ENCODE measurements at regions not wholly inside any gene's neighbourhood (a gene's known extent, or its start where the extent isn't known, plus 50 kb on each side); places are given as distances from the start of the nearest gene placed in this dataset.

DNA sequence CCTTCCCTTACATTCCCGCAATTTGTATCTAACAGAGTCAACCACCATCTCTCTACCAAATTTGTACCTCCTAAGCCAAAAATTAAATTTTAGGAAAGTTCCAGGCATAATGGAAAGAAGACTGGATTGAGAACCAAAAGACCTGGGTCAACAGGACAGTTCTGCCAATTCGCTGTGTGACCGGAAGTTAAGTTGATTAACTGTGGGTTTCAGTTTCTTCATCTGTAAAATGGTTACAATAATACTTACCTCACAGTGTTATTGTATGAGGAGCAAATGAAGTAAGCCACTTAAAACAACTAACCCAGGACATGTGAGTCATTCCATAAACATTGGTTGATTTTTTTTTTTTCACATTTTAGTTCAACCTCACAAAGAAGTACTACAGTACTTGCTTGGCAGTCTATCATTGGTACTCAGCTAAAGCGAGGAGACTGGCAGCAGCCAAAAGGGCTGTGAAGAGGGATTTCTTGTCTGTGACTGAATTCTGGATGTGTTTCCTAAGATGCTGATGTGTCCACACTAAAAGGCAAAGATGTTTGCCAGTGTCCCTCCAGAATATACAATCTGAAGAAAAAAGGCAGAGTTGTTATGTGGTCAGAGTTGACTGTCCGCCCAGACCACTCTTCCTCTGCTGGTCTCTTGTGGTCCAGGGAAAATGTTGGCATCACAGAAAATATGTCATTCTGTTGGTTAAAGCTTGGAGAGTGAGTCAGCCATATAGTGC is 198.6 kb downstream of the TLE1 start:
- no peaks in the 10 kb centered on the region for H3K27me3 ChIP-seq (ENCODE audit: control insufficient read depth in 3 of 3, insufficient read depth in 3 of 3, low read length in 3 of 3)
- H3K9me3 ChIP-seq (ENCODE audit: control insufficient read depth in 3 of 3, low read length in 3 of 3), result no peaks in the 10 kb centered on the region
- H3K4me3 ChIP-seq (ENCODE audit: low read length in 3 of 3), result no peak overlapping the region
- no peaks in the 10 kb centered on the region for H3K36me3 ChIP-seq (ENCODE audit: control insufficient read depth in 3 of 3, insufficient read depth in 3 of 3, low read length in 3 of 3)
- no peak overlapping the region for H3K27ac ChIP-seq (ENCODE audit: low read depth, low read length)
- H3K4me1 ChIP-seq (ENCODE audit: control insufficient read depth in 3 of 3, insufficient read depth in 3 of 3, low read length in 3 of 3), result no peaks in the 10 kb centered on the region
- no peak overlapping the region for H3K9ac ChIP-seq (ENCODE audit: low read depth in 1 of 3, low read length in 3 of 3)

DNA sequence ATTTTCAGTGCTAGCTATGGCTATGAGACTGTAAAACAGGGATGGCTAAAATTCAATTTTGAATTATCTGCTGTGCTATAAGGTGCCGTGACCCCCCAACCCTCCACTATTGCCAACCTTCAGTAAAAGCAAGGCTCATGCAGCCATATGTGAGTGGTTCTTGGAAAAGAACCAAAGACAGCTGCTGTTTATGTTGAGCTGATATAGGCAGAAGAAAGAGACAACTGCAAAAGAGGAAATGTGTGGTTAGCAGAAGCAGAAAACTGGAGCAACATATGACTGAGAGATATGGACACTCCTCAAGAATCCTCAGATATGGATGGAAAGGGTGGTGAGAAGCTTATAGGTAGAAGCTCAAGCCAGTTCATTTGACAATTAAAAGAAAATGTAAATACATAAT is 200.3 kb downstream of the TLE1 start:
- H3K27me3 ChIP-seq (ENCODE audit: control insufficient read depth in 3 of 3, insufficient read depth in 3 of 3, low read length in 3 of 3), result no peaks in the 10 kb centered on the region
- H3K9ac ChIP-seq (ENCODE audit: low read depth in 1 of 3, low read length in 3 of 3), result no peak overlapping the region
- H3K36me3 ChIP-seq (ENCODE audit: control insufficient read depth in 3 of 3, insufficient read depth in 3 of 3, low read length in 3 of 3), result no peaks in the 10 kb centered on the region
- H3K4me1 ChIP-seq (ENCODE audit: control insufficient read depth in 3 of 3, insufficient read depth in 3 of 3, low read length in 3 of 3), result no peaks in the 10 kb centered on the region
- H3K4me3 ChIP-seq (ENCODE audit: low read length in 3 of 3), result no peak overlapping the region
- H3K9me3 ChIP-seq (ENCODE audit: control insufficient read depth in 3 of 3, low read length in 3 of 3), result no peaks in the 10 kb centered on the region
- H3K27ac ChIP-seq (ENCODE audit: low read depth, low read length), result no peak overlapping the region

DNA sequence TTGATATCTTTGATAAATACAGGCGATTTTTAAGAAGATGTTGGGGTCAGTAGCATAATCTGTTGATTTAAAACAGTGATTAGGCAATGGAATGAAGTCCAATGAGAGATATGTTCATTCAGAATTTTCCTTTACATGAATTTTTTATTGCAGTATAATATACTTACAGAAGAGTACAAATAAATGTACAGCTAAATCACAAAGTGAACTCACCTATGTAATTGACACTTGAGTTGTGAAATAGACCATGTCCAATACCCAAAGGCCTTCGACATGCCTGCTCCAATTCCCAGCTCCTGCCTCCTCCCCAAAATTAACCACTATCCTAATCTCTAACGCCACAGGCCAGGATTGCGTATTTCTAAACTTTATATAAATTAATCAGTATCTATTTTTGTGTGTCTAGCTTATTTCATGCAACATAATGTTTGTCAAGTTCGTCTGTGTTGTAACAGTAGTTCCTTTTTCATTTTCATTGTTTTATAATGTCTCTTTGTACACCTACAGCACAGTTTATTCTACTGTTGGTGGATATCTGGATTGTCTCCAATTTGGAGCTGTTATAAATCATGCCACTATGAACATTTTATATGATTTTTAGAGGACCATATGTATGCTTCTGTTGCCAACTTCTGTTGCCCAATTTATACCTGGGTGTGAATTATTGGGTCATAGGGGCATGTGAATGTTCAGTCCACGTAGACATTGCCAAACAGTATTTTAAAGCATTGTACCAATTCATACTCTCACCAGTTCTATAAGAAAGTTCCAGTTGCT is 208.3 kb downstream of the TLE1 start:
- Histone ChIP-seq H3K36me3 (ENCODE audit: control insufficient read depth in 3 of 3, insufficient read depth in 3 of 3, low read length in 3 of 3) (no peaks in the 10 kb centered on the region), H3K9ac (ENCODE audit: low read depth in 1 of 3, low read length in 3 of 3) (no peak overlapping the region), H3K4me1 (ENCODE audit: control insufficient read depth in 3 of 3, insufficient read depth in 3 of 3, low read length in 3 of 3) (peaks cover 7 to 15% (median 14%) of the 10 kb centered on the region in 3 donors), H3K4me3 (ENCODE audit: low read length in 3 of 3) (no peak overlapping the region), H3K27ac (ENCODE audit: low read depth, low read length) (no peak overlapping the region), H3K27me3 (ENCODE audit: control insufficient read depth in 3 of 3, insufficient read depth in 3 of 3, low read length in 3 of 3) (no peaks in the 10 kb centered on the region), H3K9me3 (ENCODE audit: control insufficient read depth in 3 of 3, low read length in 3 of 3) (no peaks in the 10 kb centered on the region)

DNA sequence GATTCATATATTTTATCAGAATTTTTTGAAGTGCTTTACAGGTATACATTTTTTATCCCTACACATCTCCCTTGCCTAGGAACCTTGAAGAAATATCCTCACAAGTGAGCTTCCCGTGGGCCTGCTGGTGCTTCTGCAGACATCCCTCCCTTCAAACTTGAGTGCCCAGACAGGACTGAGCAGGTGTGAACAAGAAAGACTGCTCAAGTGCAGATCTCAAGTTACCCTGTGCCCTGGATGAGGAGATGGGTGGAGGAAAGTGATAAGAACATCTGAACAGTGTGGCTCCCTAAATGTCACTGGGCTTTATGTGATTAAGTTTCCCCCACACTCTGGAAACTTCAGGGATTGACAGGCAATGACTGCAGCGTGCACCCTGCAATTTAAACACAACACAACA is 209.8 kb downstream of the TLE1 start:
- no peak overlapping the region for H3K27ac ChIP-seq (ENCODE audit: low read depth, low read length)
- peaks cover 12 to 24% (median 17%) of the 10 kb centered on the region in 3 donors for H3K4me1 ChIP-seq (ENCODE audit: control insufficient read depth in 3 of 3, insufficient read depth in 3 of 3, low read length in 3 of 3)
- H3K27me3 ChIP-seq (ENCODE audit: control insufficient read depth in 3 of 3, insufficient read depth in 3 of 3, low read length in 3 of 3), result no peaks in the 10 kb centered on the region
- H3K36me3 ChIP-seq (ENCODE audit: control insufficient read depth in 3 of 3, insufficient read depth in 3 of 3, low read length in 3 of 3), result no peaks in the 10 kb centered on the region
- H3K4me3 ChIP-seq (ENCODE audit: low read length in 3 of 3), result no peak overlapping the region
- H3K9me3 ChIP-seq (ENCODE audit: control insufficient read depth in 3 of 3, low read length in 3 of 3), result no peaks in the 10 kb centered on the region
- H3K9ac ChIP-seq (ENCODE audit: low read depth in 1 of 3, low read length in 3 of 3), result no peak overlapping the region

DNA sequence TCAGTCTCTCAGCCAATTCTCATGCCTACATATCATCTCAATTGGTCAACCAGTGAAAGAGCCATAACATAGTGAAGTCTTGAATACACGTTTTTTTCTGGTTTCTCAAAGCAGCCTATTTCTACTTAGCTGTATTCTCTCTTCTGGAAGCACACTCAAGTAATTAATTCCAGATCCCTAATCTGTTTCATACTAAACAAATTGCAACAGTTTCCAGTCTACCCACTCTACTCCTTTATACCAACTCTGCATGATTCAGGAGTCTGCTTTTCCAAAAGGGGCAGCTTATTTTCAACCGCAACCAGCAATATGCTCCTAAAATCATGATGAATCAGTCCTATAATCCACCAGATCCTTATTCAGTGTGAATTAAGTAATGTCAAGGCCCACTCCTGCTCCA is 211.7 kb downstream of the TLE1 start:
- Histone ChIP-seq H3K36me3 (ENCODE audit: control insufficient read depth in 3 of 3, insufficient read depth in 3 of 3, low read length in 3 of 3) (no peaks in the 10 kb centered on the region), H3K4me3 (ENCODE audit: low read length in 3 of 3) (no peak overlapping the region), H3K9ac (ENCODE audit: low read depth in 1 of 3, low read length in 3 of 3) (no peak overlapping the region), H3K9me3 (ENCODE audit: control insufficient read depth in 3 of 3, low read length in 3 of 3) (no peaks in the 10 kb centered on the region), H3K27me3 (ENCODE audit: control insufficient read depth in 3 of 3, insufficient read depth in 3 of 3, low read length in 3 of 3) (no peaks in the 10 kb centered on the region), H3K27ac (ENCODE audit: low read depth, low read length) (no peak overlapping the region), H3K4me1 (ENCODE audit: control insufficient read depth in 3 of 3, insufficient read depth in 3 of 3, low read length in 3 of 3) (peaks cover 13 to 25% (median 19%) of the 10 kb centered on the region in 3 donors)

DNA sequence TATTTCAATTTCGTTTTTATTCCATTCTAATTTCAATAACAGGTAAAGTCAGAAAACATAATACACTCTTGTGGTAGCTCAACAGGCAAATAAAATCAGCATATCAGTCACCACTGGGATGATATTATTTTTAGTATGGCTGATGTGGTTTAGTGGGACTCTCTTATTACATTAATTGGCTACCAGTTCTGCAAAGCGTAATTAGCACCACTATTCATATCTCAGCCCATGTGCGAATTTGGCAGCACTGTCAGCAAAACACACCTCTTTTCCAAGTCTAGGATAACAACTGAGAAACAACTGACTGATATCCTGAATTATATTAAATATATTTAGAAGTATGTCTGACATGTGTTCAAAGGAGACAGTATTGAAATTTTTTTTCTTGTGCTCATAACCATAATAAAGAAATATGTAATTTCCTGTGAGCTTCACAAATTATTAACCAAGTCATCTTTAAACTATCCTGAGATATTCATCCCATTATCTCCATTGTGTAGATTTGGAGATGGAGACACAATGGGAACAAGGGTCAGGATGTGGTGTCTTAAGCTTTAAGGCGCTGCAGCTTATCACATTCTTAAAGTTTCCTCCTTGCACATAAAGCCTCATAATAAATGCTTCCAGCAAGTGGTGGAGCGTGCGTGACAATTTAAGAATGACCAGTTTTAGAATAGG is 212.4 kb downstream of the TLE1 start:
- H3K36me3 ChIP-seq (ENCODE audit: control insufficient read depth in 3 of 3, insufficient read depth in 3 of 3, low read length in 3 of 3), result no peaks in the 10 kb centered on the region
- H3K9me3 ChIP-seq (ENCODE audit: control insufficient read depth in 3 of 3, low read length in 3 of 3), result no peaks in the 10 kb centered on the region
- H3K9ac ChIP-seq (ENCODE audit: low read depth in 1 of 3, low read length in 3 of 3), result no peak overlapping the region
- no peak overlapping the region for H3K27ac ChIP-seq (ENCODE audit: low read depth, low read length)
- no peaks in the 10 kb centered on the region for H3K27me3 ChIP-seq (ENCODE audit: control insufficient read depth in 3 of 3, insufficient read depth in 3 of 3, low read length in 3 of 3)
- peaks cover 13 to 25% (median 19%) of the 10 kb centered on the region in 3 donors for H3K4me1 ChIP-seq (ENCODE audit: control insufficient read depth in 3 of 3, insufficient read depth in 3 of 3, low read length in 3 of 3)
- H3K4me3 ChIP-seq (ENCODE audit: low read length in 3 of 3), result no peak overlapping the region

DNA sequence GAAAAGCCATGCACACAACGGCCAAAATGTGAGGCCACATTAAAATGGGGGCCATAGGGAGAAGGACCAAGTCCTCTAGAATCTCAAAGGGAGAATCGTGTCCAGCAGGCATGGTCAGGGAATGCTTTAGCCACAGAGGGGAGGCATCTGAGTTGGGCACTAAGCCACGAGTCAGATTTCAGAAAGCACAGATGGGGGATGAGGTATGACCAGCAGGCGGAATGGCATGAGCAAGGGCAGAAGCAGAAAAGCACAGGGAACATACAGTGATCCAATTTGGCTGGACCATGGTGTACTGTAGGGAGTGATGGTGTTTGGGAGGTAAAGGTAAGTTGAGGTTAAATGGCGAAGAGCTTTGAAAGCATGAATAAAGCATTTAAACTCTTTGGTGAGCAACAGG is 214.6 kb downstream of the TLE1 start:
- Histone ChIP-seq H3K4me3 (ENCODE audit: low read length in 3 of 3) (no peak overlapping the region), H3K9ac (ENCODE audit: low read depth in 1 of 3, low read length in 3 of 3) (no peak overlapping the region), H3K4me1 (ENCODE audit: control insufficient read depth in 3 of 3, insufficient read depth in 3 of 3, low read length in 3 of 3) (peaks cover 13 to 25% (median 15%) of the 10 kb centered on the region in 3 donors), H3K27me3 (ENCODE audit: control insufficient read depth in 3 of 3, insufficient read depth in 3 of 3, low read length in 3 of 3) (no peaks in the 10 kb centered on the region), H3K36me3 (ENCODE audit: control insufficient read depth in 3 of 3, insufficient read depth in 3 of 3, low read length in 3 of 3) (no peaks in the 10 kb centered on the region), H3K27ac (ENCODE audit: low read depth, low read length) (no peak overlapping the region), H3K9me3 (ENCODE audit: control insufficient read depth in 3 of 3, low read length in 3 of 3) (no peaks in the 10 kb centered on the region)

DNA sequence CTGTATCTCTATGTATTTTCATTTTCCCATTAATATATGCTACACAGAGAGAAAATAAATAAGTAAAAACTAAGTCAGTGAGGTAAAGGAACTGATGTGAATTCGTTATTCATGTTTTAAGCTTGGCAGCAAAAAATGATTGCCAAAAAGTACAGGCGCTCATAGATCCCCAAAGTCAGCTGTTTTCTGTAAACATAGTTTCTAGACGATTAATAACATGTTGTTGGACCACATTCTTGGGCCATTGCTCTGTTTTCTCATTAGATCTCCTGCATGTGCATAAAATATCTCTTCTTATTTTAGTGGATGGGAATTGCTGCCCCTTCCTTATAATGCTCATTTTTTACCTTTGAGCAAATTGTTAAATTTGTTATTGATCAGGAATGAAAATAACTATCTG is 215.2 kb downstream of the TLE1 start:
- Histone ChIP-seq H3K9me3 (ENCODE audit: control insufficient read depth in 3 of 3, low read length in 3 of 3) (no peaks in the 10 kb centered on the region), H3K4me1 (ENCODE audit: control insufficient read depth in 3 of 3, insufficient read depth in 3 of 3, low read length in 3 of 3) (peaks cover 7 to 21% (median 12%) of the 10 kb centered on the region in 3 donors), H3K27me3 (ENCODE audit: control insufficient read depth in 3 of 3, insufficient read depth in 3 of 3, low read length in 3 of 3) (no peaks in the 10 kb centered on the region), H3K27ac (ENCODE audit: low read depth, low read length) (no peak overlapping the region), H3K9ac (ENCODE audit: low read depth in 1 of 3, low read length in 3 of 3) (no peak overlapping the region), H3K4me3 (ENCODE audit: low read length in 3 of 3) (no peak overlapping the region), H3K36me3 (ENCODE audit: control insufficient read depth in 3 of 3, insufficient read depth in 3 of 3, low read length in 3 of 3) (no peaks in the 10 kb centered on the region)

DNA sequence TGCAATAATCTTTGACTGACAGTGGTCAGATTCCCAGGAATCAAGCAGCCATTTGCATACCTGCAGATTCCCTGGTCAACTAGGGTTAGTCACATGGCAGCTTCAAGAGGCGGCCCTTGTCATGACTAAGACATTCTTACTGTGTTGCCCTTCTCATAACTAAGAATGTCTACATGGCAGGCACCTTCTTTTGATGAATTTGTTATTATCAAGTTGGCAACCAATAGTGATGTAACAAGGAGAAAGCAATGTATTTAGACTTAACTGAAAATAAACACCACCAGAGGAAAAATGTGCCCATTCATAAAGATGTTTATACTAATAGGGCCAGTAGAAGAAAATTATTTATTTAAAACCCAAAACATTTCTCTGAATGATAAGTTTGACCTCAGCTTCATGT is 215.6 kb downstream of the TLE1 start:
- Histone ChIP-seq H3K9me3 (ENCODE audit: control insufficient read depth in 3 of 3, low read length in 3 of 3) (no peaks in the 10 kb centered on the region), H3K9ac (ENCODE audit: low read depth in 1 of 3, low read length in 3 of 3) (no peak overlapping the region), H3K4me1 (ENCODE audit: control insufficient read depth in 3 of 3, insufficient read depth in 3 of 3, low read length in 3 of 3) (peaks cover 7 to 19% (median 8%) of the 10 kb centered on the region in 3 donors), H3K36me3 (ENCODE audit: control insufficient read depth in 3 of 3, insufficient read depth in 3 of 3, low read length in 3 of 3) (no peaks in the 10 kb centered on the region), H3K27me3 (ENCODE audit: control insufficient read depth in 3 of 3, insufficient read depth in 3 of 3, low read length in 3 of 3) (no peaks in the 10 kb centered on the region), H3K4me3 (ENCODE audit: low read length in 3 of 3) (no peak overlapping the region), H3K27ac (ENCODE audit: low read depth, low read length) (no peak overlapping the region)

DNA sequence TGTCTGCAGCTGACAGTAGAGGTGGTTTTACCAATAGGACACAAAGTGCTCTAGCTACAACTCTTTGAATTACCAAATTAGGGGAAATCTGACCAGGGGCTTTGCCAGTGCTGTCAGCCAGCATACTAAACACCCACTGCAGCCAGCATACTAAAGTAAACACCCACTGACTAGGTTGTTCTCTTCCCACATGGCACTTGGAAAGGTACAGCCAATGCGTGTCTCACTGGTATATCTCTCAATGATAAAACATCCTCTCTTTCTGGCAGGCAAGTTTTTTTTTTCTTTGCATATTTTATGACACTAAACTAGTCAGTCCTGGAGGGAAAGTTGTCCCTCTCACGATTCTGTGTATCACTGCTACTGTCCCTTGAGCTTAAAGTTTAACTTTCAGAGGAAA is 216.1 kb downstream of the TLE1 start:
- Histone ChIP-seq H3K4me1 (ENCODE audit: control insufficient read depth in 3 of 3, insufficient read depth in 3 of 3, low read length in 3 of 3) (peaks cover 5 to 19% (median 7%) of the 10 kb centered on the region in 3 donors), H3K9me3 (ENCODE audit: control insufficient read depth in 3 of 3, low read length in 3 of 3) (no peaks in the 10 kb centered on the region), H3K27ac (ENCODE audit: low read depth, low read length) (no peak overlapping the region), H3K9ac (ENCODE audit: low read depth in 1 of 3, low read length in 3 of 3) (no peak overlapping the region), H3K4me3 (ENCODE audit: low read length in 3 of 3) (no peak overlapping the region), H3K27me3 (ENCODE audit: control insufficient read depth in 3 of 3, insufficient read depth in 3 of 3, low read length in 3 of 3) (no peaks in the 10 kb centered on the region), H3K36me3 (ENCODE audit: control insufficient read depth in 3 of 3, insufficient read depth in 3 of 3, low read length in 3 of 3) (no peaks in the 10 kb centered on the region)
